ENCODE measurements at regions not wholly inside any gene's neighbourhood (a gene's known extent, or its start where the extent isn't known, plus 50 kb on each side); places are given as distances from the start of the nearest gene placed in this dataset.

GRCh38 chr15:70311821-70312220, 214.1 kb upstream of the TLE3 start:
- Histone ChIP-seq H3K36me3 (no peaks in the 10 kb centered on the region), H3K4me1 (peaks cover 5 to 13% (median 5%) of the 10 kb centered on the region in 4 donors), H3K27ac (no peak overlapping the region), H3K9me3 (no peaks in the 10 kb centered on the region), H3K4me3 (no peak overlapping the region), H3K27me3 (no peaks in the 10 kb centered on the region)
- intact Hi-C loops (cut with DNase I; ENCODE audit: low total_unique reads), result no loop called here
- DNase-seq, result no peak
- TF ChIP-seq POLR2AphosphoS5 (IDR thresholded peaks at IDR 0.05), result no peak
- TF ChIP-seq POLR2A (IDR thresholded peaks at IDR 0.05), result no peak
- TF ChIP-seq CTCF (IDR thresholded peaks at IDR 0.05), result no peak
- no peak for TF ChIP-seq EP300 (IDR thresholded peaks at IDR 0.05)
- WGBS, 5 donors, result 55 to 77% (median 60%) methylated on average over 1 of the region's 1 CpG

GRCh38 chr15:70309716-70310115, 212.0 kb upstream of the TLE3 start:
- intact Hi-C loops (cut with DNase I; ENCODE audit: low total_unique reads), result no loop called here
- Histone ChIP-seq H3K4me3 (no peak overlapping the region), H3K27me3 (no peaks in the 10 kb centered on the region), H3K9me3 (peaks cover 0 to 4% (median 0%) of the 10 kb centered on the region in 4 donors), H3K36me3 (no peaks in the 10 kb centered on the region), H3K4me1 (peaks cover 5 to 20% (median 5%) of the 10 kb centered on the region in 4 donors), H3K27ac (no peak overlapping the region)
- WGBS, 5 donors, result 50 to 57% (median 54%) methylated on average over 4 of the region's 4 CpGs
- TF ChIP-seq CTCF (IDR thresholded peaks at IDR 0.05) (no peak), POLR2AphosphoS5 (IDR thresholded peaks at IDR 0.05) (no peak), POLR2A (IDR thresholded peaks at IDR 0.05) (no peak), EP300 (IDR thresholded peaks at IDR 0.05) (no peak)
- DNase-seq, result no peak

GRCh38 chr15:70308735-70309434, 211.2 kb upstream of the TLE3 start:
- H3K4me1 ChIP-seq, result peaks cover 5 to 20% (median 5%) of the 10 kb centered on the region in 4 donors
- WGBS, 5 donors, result 86 to 96% (median 90%) methylated on average over 9 of the region's 9 CpGs
- intact Hi-C loops (cut with DNase I; ENCODE audit: low total_unique reads), result no loop called here
- no peak overlapping the region for H3K4me3 ChIP-seq
- H3K27me3 ChIP-seq, result no peaks in the 10 kb centered on the region
- DNase-seq, result no peak
- no peak overlapping the region for H3K27ac ChIP-seq
- TF ChIP-seq EP300 (IDR thresholded peaks at IDR 0.05), result no peak
- no peak for TF ChIP-seq CTCF (IDR thresholded peaks at IDR 0.05)
- no peak for TF ChIP-seq POLR2A (IDR thresholded peaks at IDR 0.05)
- no peak for TF ChIP-seq POLR2AphosphoS5 (IDR thresholded peaks at IDR 0.05)
- no peaks in the 10 kb centered on the region for H3K36me3 ChIP-seq
- peaks cover 0 to 4% (median 0%) of the 10 kb centered on the region in 4 donors for H3K9me3 ChIP-seq

- WGBS, 5 donors, result 28 to 56% (median 41%) methylated on average over 4 of the region's 4 CpGs
- H3K9me3 ChIP-seq, result peaks cover 0 to 4% (median 0%) of the 10 kb centered on the region in 4 donors
- TF ChIP-seq CTCF (IDR thresholded peaks at IDR 0.05) (no peak), EP300 (IDR thresholded peaks at IDR 0.05) (no peak), POLR2AphosphoS5 (IDR thresholded peaks at IDR 0.05) (peak in 1 of 3 donors; percentile 34), POLR2A (IDR thresholded peaks at IDR 0.05) (no peak)
- H3K4me3 ChIP-seq, result no peak overlapping the region
- H3K4me1 ChIP-seq, result peaks cover 5 to 20% (median 5%) of the 10 kb centered on the region in 4 donors
- H3K36me3 ChIP-seq, result no peaks in the 10 kb centered on the region
- intact Hi-C loops (cut with DNase I; ENCODE audit: low total_unique reads), result no loop called here
- no peak for DNase-seq
- peak overlapping the region in 1 of 5 donors; percentile 7 for H3K27ac ChIP-seq
- H3K27me3 ChIP-seq, result no peaks in the 10 kb centered on the region
Measured at GRCh38 chr15:70308011-70308734, 210.5 kb upstream of the TLE3 start.

Data from stomach (tissue), 8 donors.